GM12864 (cell line): ENCODE measurements at regions not wholly inside any gene's neighbourhood (a gene's known extent, or its start where the extent isn't known, plus 50 kb on each side); places are given as distances from the start of the nearest gene placed in this dataset.

Experiments
- DNase-seq: peaks from one replicate; pipeline ENCODE4 v3.0.0-alpha.2; 2011; ENCODE audit warnings: low read depth
- H3K4me3 ChIP-seq: 2 replicates; pipeline ENCODE4 v1.5.1; 2011; ENCODE audit warnings: mild to moderate bottlenecking, low read depth, low read length, control low read depth
- CTCF ChIP-seq: IDR thresholded peaks from 2 replicates; pipeline ENCODE4 v1.5.1; 2011; ENCODE audit warnings: low read depth, mild to moderate bottlenecking, moderate library complexity, low read length, control low read depth, inconsistent platforms; ENCODE audit errors: missing control alignments

DNA sequence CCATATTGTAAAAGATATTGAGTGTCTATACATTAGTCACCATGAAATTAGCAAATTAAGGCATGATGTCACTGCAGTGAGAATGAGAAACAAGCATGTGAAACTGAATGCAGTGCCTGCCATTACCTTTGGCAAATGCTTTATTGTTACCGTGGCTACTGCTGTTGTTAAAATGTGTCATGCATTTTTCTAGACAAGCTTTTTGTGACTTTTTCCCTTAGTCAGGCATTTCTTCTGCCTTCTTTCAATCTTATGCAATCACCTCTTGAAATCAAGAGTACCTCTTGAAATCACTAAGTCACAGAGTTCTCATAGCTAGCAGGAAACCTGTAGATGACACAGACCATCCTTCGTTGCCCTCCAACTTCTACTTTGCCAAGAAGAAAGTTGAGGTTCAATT lies 461.7 kb upstream of the TENM4 start:
- TF ChIP-seq CTCF: no peak
- DNase-seq: no peak
- no peak overlapping the region for H3K4me3 ChIP-seq

DNA sequence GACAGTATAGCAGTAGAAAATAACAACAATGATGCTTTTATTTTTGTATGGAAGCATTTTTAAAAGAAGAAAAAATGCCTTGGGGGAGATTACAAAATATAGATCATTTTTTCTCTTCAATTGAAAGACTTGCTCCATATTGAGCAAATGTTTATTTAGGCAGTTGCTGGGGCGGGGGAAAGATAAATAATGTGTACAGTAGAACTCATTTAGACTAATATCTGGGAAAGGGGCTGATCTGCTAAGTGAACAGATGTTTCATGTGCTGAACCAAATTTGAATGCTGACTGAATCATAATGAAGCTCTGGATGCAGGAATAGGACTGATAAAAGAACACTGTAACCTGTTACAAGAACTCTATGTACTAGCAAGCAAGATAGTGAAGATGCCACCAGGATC lies 457.1 kb upstream of the TENM4 start:
- DNase-seq: no peak
- no peak for TF ChIP-seq CTCF
- no peak overlapping the region for H3K4me3 ChIP-seq

GRCh38 chr11:79896258-79896657 lies 455.4 kb upstream of the TENM4 start:
- TF ChIP-seq CTCF: no peak
- H3K4me3 ChIP-seq: no peak overlapping the region
- DNase-seq: no peak

GRCh38 chr11:79894111-79894510 lies 453.3 kb upstream of the TENM4 start:
- no peak for TF ChIP-seq CTCF
- no peak overlapping the region for H3K4me3 ChIP-seq
- DNase-seq: no peak

DNA sequence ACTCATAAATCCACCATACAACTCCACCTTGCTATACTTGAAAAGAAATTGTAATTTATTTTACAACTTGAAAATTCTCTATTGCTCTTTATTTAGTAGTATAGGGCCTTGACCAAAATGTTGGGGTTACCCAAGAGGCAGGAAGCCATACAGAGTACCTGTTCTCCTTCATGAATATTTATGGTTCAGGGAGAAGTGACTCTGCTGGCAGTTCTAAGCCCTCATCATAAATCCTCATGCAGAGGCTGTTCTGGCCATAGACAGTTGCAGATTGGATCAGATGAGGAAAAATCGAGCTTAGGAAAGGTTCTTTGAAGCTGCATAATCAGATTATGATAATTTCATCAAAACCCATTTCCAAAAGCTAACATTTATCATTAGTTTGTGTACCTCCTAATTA lies 449.4 kb upstream of the TENM4 start:
- no peak overlapping the region for H3K4me3 ChIP-seq
- no peak for DNase-seq
- TF ChIP-seq CTCF: no peak

- DNase-seq: no peak
- H3K4me3 ChIP-seq: no peak overlapping the region
- TF ChIP-seq CTCF: no peak
Measured at GRCh38 chr11:79864882-79865281, 424.1 kb upstream of the TENM4 start.

DNA sequence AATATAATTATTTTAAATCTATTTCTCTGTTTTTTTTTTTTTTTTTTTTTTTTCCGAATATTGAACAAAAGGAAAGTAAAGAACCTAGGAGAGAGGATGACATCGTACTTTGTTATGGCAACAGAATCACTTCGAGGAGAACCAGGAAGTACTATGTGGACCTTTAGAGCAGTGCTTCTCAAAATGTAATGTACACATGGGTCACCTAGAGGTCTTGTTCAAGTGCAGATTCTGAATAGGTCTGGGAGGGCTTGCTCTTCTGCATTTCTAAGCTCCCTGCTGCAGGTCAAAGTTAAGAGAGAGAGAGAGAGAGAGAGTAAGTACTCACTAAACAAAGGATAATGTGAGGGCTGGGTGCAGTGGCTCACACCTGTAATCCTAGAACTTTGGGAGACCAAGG lies 419.5 kb upstream of the TENM4 start:
- no peak for TF ChIP-seq CTCF
- no peak for DNase-seq
- H3K4me3 ChIP-seq: no peak overlapping the region
